ENCODE measurements at regions not wholly inside any gene's neighbourhood (a gene's known extent, or its start where the extent isn't known, plus 50 kb on each side); places are given as distances from the start of the nearest gene placed in this dataset.

GRCh38 chr3:17840126-17840525 is 97.7 kb upstream of the TBC1D5 start:
- H3K79me1 ChIP-seq (ENCODE audit: insufficient read depth, low read depth, low read length, poor library complexity, severe bottlenecking), result no peaks in the 10 kb centered on the region
- no peak overlapping the region for H2BK5ac ChIP-seq (ENCODE audit: insufficient read length, low read length)
- no peak overlapping the region for H2AK5ac ChIP-seq (ENCODE audit: insufficient read length, low read length)
- H4K20me1 ChIP-seq (ENCODE audit: control insufficient read depth, insufficient read depth, insufficient read length), result no peaks in the 10 kb centered on the region
- no peak overlapping the region for H2BK12ac ChIP-seq (ENCODE audit: insufficient read length, low read depth, low read length)
- no peak for DNase-seq
- H4K5ac ChIP-seq (ENCODE audit: insufficient read length, low read depth, low read length), result no peak overlapping the region
- H2AFZ ChIP-seq (ENCODE audit: low read length), result no peak overlapping the region
- H3K27ac ChIP-seq (ENCODE audit: insufficient read length, low read depth, low read length), result no peak overlapping the region
- Mint-ChIP-seq H3K9me3 (no peaks in the 10 kb centered on the region), H3K4me1 (peaks cover 2 to 10% of the 10 kb centered on the region in 2 experiments; a peak in 2 of 4 replicates), H3K27me3 (ENCODE audit: low read depth) (no peaks in the 10 kb centered on the region), H3K27ac (no peak overlapping the region), H3K36me3 (ENCODE audit: insufficient read depth in 1 of 3, low read depth in 3 of 3) (no peaks in the 10 kb centered on the region), H3K4me3 (no peak overlapping the region)
- H3K4me1 ChIP-seq (ENCODE audit: insufficient read depth, low read length), result no peaks in the 10 kb centered on the region
- H4K91ac ChIP-seq (ENCODE audit: insufficient read length, low read depth, low read length), result no peak overlapping the region
- no peak overlapping the region for H3K18ac ChIP-seq (ENCODE audit: insufficient read length, low read depth, low read length)
- no peak overlapping the region for H3K4me2 ChIP-seq (ENCODE audit: insufficient read depth, insufficient read length, low read length)
- no peaks in the 10 kb centered on the region for H3K27me3 ChIP-seq (ENCODE audit: insufficient read depth, low read length)
- no peaks in the 10 kb centered on the region for H3K9me3 ChIP-seq (ENCODE audit: control insufficient read depth, low read depth, low read length)
- no peak overlapping the region for H2BK20ac ChIP-seq (ENCODE audit: low read depth, low read length, poor library complexity, severe bottlenecking)
- H3K79me2 ChIP-seq (ENCODE audit: insufficient read depth, low read length), result no peaks in the 10 kb centered on the region
- no peak overlapping the region for H3K4ac ChIP-seq (ENCODE audit: low read depth, low read length)
- no peaks in the 10 kb centered on the region for H3K23me2 ChIP-seq (ENCODE audit: insufficient read length, low read depth, low read length, poor library complexity, severe bottlenecking)
- no peak for TF ChIP-seq CTCF (conservative IDR thresholded peaks at IDR 0.05)
- no peak overlapping the region for H4K8ac ChIP-seq (replicated peaks; ENCODE audit: insufficient read length, low read depth, low read length)
- no peak overlapping the region for H3K9ac ChIP-seq (ENCODE audit: extremely low read depth, insufficient read length, low read length)
- H2BK15ac ChIP-seq (ENCODE audit: low read depth, low read length), result no peak overlapping the region
- 100% methylated on average over 2 of the region's 4 CpGs for WGBS (ENCODE audit: extremely low coverage, insufficient read length, low lambda C conversion rate)
- no peak overlapping the region for H3T11ph ChIP-seq (ENCODE audit: low read length)
- H3K14ac ChIP-seq (ENCODE audit: insufficient read depth, low read length), result no peak overlapping the region
- H2BK120ac ChIP-seq (ENCODE audit: low read depth, low read length, poor library complexity, severe bottlenecking), result no peak overlapping the region
- H3K56ac ChIP-seq (ENCODE audit: insufficient read length, low read depth, low read length), result no peak overlapping the region
- H3K23ac ChIP-seq (ENCODE audit: insufficient read length, low read depth, low read length), result no peak overlapping the region
